ENCODE measurements at regions not wholly inside any gene's neighbourhood (a gene's known extent, or its start where the extent isn't known, plus 50 kb on each side); places are given as distances from the start of the nearest gene placed in this dataset.
"Not testable (repeated sequence)": the region's sequence is repeated elsewhere in the genome, so short reads cannot be mapped to it uniquely, and the experiment has no call there.

- H3K27ac ChIP-seq = no peak overlapping the region
- no peaks in the 10 kb centered on the region for H3K27me3 ChIP-seq
- no peak overlapping the region for H3K4me3 ChIP-seq
- H3K4me1 ChIP-seq = peaks cover 11 to 16% (median 15%) of the 10 kb centered on the region in 10 experiments
- H3K36me3 ChIP-seq = no peaks in the 10 kb centered on the region
- no peaks in the 10 kb centered on the region; a peak in 1 of 22 replicates for H3K9me3 ChIP-seq (replicated peaks in 1 of 11)
- no peak overlapping the region for H3K4me2 ChIP-seq
- no peaks in the 10 kb centered on the region for H4K20me1 ChIP-seq
- H3K9ac ChIP-seq = no peak overlapping the region
- no peak for TF ChIP-seq Cebpa-rat (IDR thresholded peaks at IDR 0.05)
Measured at GRCh38 chr5:124515497-124516245, 230.8 kb downstream of the ZNF608 start.

DNA sequence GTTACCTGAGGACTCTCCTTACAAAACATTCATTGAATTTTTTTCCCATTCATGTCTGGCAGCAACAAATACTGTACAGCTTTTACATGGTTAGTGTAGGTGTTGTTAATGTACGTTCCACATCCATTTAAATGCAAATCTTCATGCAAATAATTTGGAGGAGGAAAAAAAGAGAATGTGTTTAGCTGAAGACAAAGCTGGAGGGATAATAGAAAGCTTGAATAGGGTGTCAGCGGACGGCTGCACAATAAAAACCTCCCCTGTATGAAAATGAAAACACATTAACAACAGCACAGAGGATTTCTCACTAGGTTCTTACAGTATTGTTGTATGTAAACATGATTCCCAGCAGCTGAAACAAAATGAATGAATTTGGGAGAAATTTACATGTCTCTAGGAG, 231.5 kb downstream of the ZNF608 start:
- no peaks in the 10 kb centered on the region for H3K27me3 ChIP-seq
- no peak overlapping the region for H3K4me2 ChIP-seq
- H3K4me1 ChIP-seq = peaks cover 11 to 15% (median 13%) of the 10 kb centered on the region in 10 experiments
- H3K9me3 ChIP-seq (replicated peaks in 1 of 11) = no peaks in the 10 kb centered on the region
- H3K36me3 ChIP-seq = no peaks in the 10 kb centered on the region
- H4K20me1 ChIP-seq = no peaks in the 10 kb centered on the region
- no peak for TF ChIP-seq Cebpa-rat (IDR thresholded peaks at IDR 0.05)
- no peak overlapping the region for H3K4me3 ChIP-seq
- H3K9ac ChIP-seq = no peak overlapping the region
- H3K27ac ChIP-seq = no peak overlapping the region

DNA sequence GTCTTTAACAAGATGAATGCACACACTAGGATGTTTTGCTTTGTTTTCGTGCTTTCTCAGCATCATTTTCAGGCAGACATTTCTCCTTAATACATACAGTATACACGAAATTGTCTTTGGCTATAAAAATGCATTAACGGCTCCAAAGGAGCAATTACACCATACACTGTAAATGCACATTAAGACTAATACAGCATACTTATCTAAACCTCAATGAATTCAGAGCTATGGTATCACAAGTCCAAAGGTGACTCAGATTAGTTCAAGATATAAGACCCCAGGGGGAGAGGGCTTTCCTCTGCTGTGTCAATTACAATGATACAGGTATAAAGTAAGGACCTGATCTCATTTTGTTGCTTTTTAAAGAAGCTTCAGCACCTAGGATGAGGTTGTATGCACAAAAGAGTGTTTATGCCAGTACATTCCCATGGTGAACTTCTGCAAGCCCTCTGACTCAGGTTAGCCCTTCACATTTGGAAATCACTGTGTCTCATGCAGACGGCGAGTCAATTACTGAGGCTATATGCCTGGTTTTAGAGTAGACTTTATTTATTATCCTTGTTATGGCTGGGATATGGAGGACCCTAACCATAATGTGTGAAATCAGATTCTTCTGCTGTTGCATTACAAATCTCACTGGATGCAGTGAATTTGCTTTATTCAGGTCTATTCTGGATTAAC, 233.3 kb downstream of the ZNF608 start:
- Histone ChIP-seq H3K4me2 (no peak overlapping the region), H3K36me3 (no peaks in the 10 kb centered on the region), H3K27ac (no peak overlapping the region), H3K4me1 (no peaks in the 10 kb centered on the region), H3K4me3 (no peak overlapping the region), H3K9me3 (replicated peaks in 1 of 11) (no peaks in the 10 kb centered on the region), H4K20me1 (no peaks in the 10 kb centered on the region), H3K9ac (no peak overlapping the region), H3K27me3 (no peaks in the 10 kb centered on the region)
- TF ChIP-seq Cebpa-rat (IDR thresholded peaks at IDR 0.05) = no peak

- Histone ChIP-seq H3K27me3 (no peaks in the 10 kb centered on the region), H3K4me3 (no peak overlapping the region), H3K9me3 (replicated peaks in 1 of 11) (no peaks in the 10 kb centered on the region), H3K36me3 (no peaks in the 10 kb centered on the region), H3K9ac (no peak overlapping the region), H3K27ac (no peak overlapping the region), H3K4me2 (no peak overlapping the region), H3K4me1 (no peaks in the 10 kb centered on the region), H4K20me1 (no peaks in the 10 kb centered on the region)
- no peak for TF ChIP-seq Cebpa-rat (IDR thresholded peaks at IDR 0.05)
Measured at GRCh38 chr5:124512236-124512635, 234.2 kb downstream of the ZNF608 start.

DNA sequence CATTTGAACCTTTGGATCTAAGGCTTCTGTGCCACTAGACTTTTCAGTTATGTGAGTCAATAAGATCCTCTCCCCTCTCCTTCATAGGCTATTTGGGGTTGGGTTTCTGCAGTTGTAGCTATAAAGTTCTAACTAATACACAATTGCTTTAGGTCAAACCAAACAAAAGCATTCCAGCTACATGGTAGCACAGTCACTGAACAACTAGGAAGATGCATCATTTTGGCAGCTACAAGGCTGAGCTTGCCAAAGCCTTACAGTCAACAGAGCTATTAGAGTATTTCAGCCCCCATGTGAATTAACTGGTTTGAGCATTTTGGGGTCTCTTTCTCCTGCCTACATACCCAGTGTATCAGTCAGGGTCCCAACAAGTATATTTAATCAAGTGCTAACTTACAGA, 234.6 kb downstream of the ZNF608 start:
- Histone ChIP-seq H3K36me3 (no peaks in the 10 kb centered on the region), H3K9ac (no peak overlapping the region), H3K4me2 (no peak overlapping the region), H3K27me3 (no peaks in the 10 kb centered on the region), H3K27ac (no peak overlapping the region), H3K4me3 (no peak overlapping the region), H3K4me1 (no peaks in the 10 kb centered on the region), H3K9me3 (replicated peaks in 1 of 11) (no peaks in the 10 kb centered on the region), H4K20me1 (no peaks in the 10 kb centered on the region)
- TF ChIP-seq Cebpa-rat (IDR thresholded peaks at IDR 0.05) = no peak

GRCh38 chr5:124507688-124508087, 238.8 kb downstream of the ZNF608 start:
- Histone ChIP-seq H3K4me1 (peaks cover 0 to 12% (median 0%) of the 10 kb centered on the region in 10 experiments; a peak in 2 of 20 replicates), H3K4me2 (no peak overlapping the region), H3K36me3 (no peaks in the 10 kb centered on the region), H3K4me3 (no peak overlapping the region), H3K9ac (no peak overlapping the region), H3K27me3 (no peaks in the 10 kb centered on the region), H3K9me3 (replicated peaks in 1 of 11) (no peaks in the 10 kb centered on the region), H4K20me1 (no peaks in the 10 kb centered on the region), H3K27ac (no peak overlapping the region)
- TF ChIP-seq Cebpa-rat (IDR thresholded peaks at IDR 0.05) = no peak

DNA sequence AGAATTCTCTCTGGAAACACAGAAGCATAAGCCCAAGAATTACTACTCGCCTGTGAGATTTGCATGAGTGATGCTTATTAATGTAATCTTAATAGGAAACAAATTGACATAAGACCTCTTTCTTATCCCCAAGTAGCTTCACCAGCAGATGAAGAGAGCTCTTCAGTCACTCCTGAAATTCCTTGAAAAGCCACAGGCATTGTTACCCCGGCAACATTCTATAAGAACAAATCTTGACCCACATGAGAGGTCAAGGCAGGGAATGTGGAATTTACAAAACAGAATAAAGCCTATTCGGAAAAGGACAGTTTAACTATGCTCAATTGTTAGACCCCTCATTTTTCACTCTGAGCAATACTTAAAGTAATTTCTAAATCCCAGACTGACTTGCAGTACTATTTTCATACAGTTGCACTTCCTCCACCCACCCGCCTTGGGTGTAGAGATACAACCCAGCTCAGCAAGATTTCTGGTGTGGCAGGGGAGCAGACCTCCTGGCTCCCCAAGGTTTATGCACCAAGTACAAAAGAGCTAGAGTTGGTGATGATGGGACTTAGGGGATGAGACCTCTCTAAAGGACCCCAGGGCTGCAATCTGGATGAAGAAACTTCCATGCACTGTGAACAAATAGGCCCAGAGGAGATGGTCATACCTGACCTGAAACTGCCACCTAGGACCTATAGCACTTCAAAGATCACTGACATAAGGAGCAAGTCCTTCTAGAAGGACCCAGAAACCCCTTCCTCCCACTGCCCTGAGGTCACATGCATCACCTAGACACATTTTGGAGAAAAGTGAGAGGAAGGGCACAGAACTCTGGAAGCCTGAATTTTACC, 242.1 kb downstream of the ZNF608 start:
- H3K9ac ChIP-seq = no peak overlapping the region
- H3K27ac ChIP-seq = no peak overlapping the region
- no peaks in the 10 kb centered on the region for H3K9me3 ChIP-seq (replicated peaks in 1 of 11)
- no peaks in the 10 kb centered on the region for H3K36me3 ChIP-seq
- H3K27me3 ChIP-seq = no peaks in the 10 kb centered on the region
- no peak for TF ChIP-seq Cebpa-rat (IDR thresholded peaks at IDR 0.05)
- peaks cover 0 to 12% (median 0%) of the 10 kb centered on the region in 10 experiments; a peak in 2 of 20 replicates for H3K4me1 ChIP-seq
- H3K4me2 ChIP-seq = peak overlapping the region in 1 of 11 experiments; percentile 36; a peak in 2 of 22 replicates
- H4K20me1 ChIP-seq = no peaks in the 10 kb centered on the region
- no peak overlapping the region for H3K4me3 ChIP-seq

- Histone ChIP-seq H3K27ac (no peak overlapping the region), H3K9me3 (replicated peaks in 1 of 11) (no peaks in the 10 kb centered on the region), H3K4me3 (no peak overlapping the region), H3K27me3 (no peaks in the 10 kb centered on the region), H3K9ac (no peak overlapping the region), H3K4me2 (no peak overlapping the region), H3K4me1 (peaks cover 0 to 12% (median 0%) of the 10 kb centered on the region in 10 experiments; a peak in 2 of 20 replicates), H4K20me1 (no peaks in the 10 kb centered on the region), H3K36me3 (no peaks in the 10 kb centered on the region)
- no peak for TF ChIP-seq Cebpa-rat (IDR thresholded peaks at IDR 0.05)
Measured at GRCh38 chr5:124502551-124502950, 243.9 kb downstream of the ZNF608 start.

DNA sequence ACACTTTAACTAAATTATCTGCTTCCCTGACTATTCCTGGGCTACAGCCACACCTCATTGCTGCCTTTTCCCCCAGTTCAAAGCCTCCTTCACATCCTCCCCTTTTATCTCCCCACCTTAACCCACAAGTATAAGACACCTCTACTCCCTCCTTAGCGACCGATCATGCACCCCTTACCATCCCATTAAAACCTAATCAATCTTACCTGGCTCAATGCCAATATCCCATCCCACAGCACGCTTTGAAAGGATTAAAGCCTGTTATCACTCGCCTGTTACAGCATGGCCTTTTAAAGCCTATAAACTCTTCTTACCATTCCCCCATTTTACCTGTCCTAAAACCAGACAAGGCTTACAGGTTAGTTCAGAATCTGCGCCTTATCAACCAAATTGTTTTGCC, 246.6 kb downstream of the ZNF608 start:
- H3K36me3 ChIP-seq; H3K4me2 ChIP-seq; H3K27me3 ChIP-seq; H3K9me3 ChIP-seq (replicated peaks in 1 of 11); H3K4me3 ChIP-seq; H3K9ac ChIP-seq; H3K27ac ChIP-seq; H4K20me1 ChIP-seq: not testable (repeated sequence)
- H3K4me1 ChIP-seq = peaks cover 0 to 12% (median 0%) of the 10 kb centered on the region in 10 experiments; a peak in 2 of 20 replicates

DNA sequence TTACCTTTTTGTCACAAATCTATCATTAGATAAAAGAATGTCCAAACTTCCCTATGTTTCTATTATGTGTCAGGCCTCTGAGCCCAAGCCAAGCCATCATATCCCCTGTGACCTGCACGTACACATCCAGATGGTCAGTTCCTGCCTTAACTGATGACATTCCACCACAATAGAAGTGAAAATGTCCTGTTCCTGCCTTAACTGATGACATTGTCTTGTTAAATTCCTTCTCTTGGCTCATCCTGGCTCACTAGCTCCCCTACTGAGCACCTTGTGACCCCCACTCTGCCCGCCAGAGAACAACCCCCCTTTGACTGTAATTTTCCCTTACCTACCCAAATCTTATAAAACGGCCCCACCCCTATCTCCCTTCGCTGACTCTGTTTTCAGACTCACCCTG, 249.5 kb downstream of the ZNF608 start:
- not testable (repeated sequence) for H3K9ac ChIP-seq, H3K36me3 ChIP-seq, H3K4me1 ChIP-seq, H3K27me3 ChIP-seq, H3K4me3 ChIP-seq, H3K4me2 ChIP-seq, H4K20me1 ChIP-seq, H3K27ac ChIP-seq
- peaks cover 6 to 12% (median 9%) of the 10 kb centered on the region in 11 experiments for H3K9me3 ChIP-seq (replicated peaks in 1 of 11)
